Peyer's patch (tissue), 4 donors: ENCODE measurements at regions not wholly inside any gene's neighbourhood (a gene's known extent, or its start where the extent isn't known, plus 50 kb on each side); places are given as distances from the start of the nearest gene placed in this dataset.

Experiments used
- CTCF ChIP-seq, 6 experiments: fragments of 450-650 bp in 4 of 6; fragments of 200-600 bp in 2 of 6; sonication (generic) in 1 of 6; IDR thresholded peaks; one replicate each; pipeline ENCODE4 v1.5.1; 2017 to 2019; ENCODE audit warnings: antibody characterized with exemption in 6 of 6, mild to moderate bottlenecking in 3 of 6, moderate library complexity in 1 of 6
- POLR2A ChIP-seq, 2 donors: fragments of 450-650 bp; IDR thresholded peaks; one replicate each; pipeline ENCODE4 v1.5.1; 2017; ENCODE audit warnings: antibody characterized with exemption in 2 of 2, mild to moderate bottlenecking in 2 of 2, moderate library complexity in 2 of 2

GRCh38 chr12:75955251-75955650 is 76.3 kb downstream of the PHLDA1 start:
- TF ChIP-seq CTCF (IDR thresholded peaks at IDR 0.05): no peak
- no peak for TF ChIP-seq POLR2A (IDR thresholded peaks at IDR 0.05)
